ENCODE measurements at regions not wholly inside any gene's neighbourhood (a gene's known extent, or its start where the extent isn't known, plus 50 kb on each side); places are given as distances from the start of the nearest gene placed in this dataset.

DNA sequence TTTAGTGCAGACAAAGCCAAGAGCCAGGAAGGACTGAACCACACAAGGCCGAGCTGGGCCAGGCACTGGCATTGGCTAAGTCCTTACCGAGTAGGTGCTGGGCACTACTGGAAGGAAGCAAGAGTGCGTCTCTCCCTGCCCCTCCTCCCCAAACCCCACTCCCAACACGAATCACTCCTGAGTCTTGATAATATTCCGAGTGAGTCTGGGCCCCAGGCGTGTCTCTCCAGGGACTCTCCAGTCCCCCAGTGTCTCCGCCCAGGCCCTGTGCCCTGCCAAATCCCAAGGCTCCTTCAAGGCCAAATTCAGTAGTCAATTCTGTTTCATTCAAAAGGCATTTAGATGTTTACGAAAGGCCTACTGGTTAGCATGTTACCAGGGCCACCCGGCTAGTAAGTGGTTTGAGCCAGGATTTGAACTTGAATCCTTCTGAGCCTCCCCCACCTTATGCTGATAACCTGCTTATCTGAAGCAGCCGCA, 82.8 kb downstream of the GLI2 start:
- Mint-ChIP-seq H3K27me3 (ENCODE audit: low read depth) (no peaks in the 10 kb centered on the region), H3K4me1 (ENCODE audit: low read depth) (no peaks in the 10 kb centered on the region), H3K4me3 (no peak overlapping the region), H3K36me3 (ENCODE audit: insufficient read depth) (no peaks in the 10 kb centered on the region), H3K9me3 (no peaks in the 10 kb centered on the region)
- no peak for DNase-seq
- ATAC-seq: no peak

DNA sequence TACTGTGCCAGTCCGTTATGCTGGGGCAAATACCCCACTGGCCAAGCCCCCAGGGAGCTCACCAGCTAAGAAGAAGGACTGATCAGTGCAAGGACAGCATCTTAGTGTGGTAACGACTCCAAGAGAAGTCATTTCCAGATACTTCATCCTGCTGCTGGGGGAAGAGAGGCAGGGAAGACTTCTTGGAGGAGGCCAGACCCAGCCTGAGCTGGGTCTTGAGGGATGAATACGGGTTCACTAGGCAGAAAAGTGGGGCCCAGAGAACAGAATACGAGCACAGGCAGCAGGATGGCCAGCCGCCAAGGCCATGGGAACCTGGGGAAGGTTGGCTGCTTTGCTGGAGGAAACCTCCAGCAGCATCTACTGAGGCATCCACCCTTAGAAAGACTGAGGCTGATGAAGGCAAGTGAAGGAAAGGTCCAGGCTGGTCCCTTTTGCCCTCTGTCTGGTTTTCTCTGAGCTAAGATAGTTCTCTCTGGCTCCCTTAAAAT, 84.1 kb downstream of the GLI2 start:
- Mint-ChIP-seq H3K4me3 (no peak overlapping the region), H3K36me3 (ENCODE audit: insufficient read depth) (no peaks in the 10 kb centered on the region), H3K9me3 (no peaks in the 10 kb centered on the region), H3K4me1 (ENCODE audit: low read depth) (no peaks in the 10 kb centered on the region), H3K27me3 (ENCODE audit: low read depth) (no peaks in the 10 kb centered on the region)
- ATAC-seq (no peak), DNase-seq (no peak)

DNA sequence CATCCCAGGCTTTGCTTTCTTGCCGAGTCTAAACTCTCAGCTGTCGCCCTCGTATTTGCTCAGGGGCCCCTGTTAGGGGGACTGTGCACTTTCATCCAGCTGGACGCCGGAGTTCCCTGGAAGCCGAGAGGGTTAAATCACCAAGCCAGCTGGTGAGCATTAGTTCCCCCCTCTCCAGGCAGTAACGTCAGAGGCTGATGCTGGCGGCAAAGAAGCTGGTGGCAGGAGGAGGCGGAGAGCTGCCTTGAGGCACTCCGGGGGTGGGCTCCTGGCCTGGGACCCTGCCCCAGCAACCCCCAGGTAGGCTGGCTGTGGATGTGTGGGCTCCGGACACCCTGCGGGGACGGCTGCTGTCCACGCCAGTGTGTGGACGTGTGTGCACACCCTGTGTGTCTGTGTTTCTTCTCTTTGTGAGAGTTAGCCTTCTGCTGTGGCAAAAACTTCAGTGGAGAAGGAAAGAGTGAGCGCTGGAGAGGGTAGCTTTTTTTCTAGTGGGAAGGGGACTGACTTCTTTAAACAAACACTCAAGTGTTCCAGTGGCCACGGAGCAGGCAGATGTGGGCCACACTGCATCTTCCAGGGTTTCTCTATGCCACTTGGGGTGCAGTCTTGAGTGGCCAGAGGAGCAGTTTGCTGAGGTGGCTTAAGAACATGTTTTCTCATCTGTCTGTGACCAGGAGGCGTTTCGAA, 84.7 kb downstream of the GLI2 start:
- Mint-ChIP-seq H3K9me3 (no peaks in the 10 kb centered on the region), H3K4me3 (no peak overlapping the region), H3K27me3 (ENCODE audit: low read depth) (no peaks in the 10 kb centered on the region), H3K4me1 (ENCODE audit: low read depth) (no peaks in the 10 kb centered on the region), H3K36me3 (ENCODE audit: insufficient read depth) (no peaks in the 10 kb centered on the region)
- no peak for ATAC-seq
- no peak for DNase-seq

DNA sequence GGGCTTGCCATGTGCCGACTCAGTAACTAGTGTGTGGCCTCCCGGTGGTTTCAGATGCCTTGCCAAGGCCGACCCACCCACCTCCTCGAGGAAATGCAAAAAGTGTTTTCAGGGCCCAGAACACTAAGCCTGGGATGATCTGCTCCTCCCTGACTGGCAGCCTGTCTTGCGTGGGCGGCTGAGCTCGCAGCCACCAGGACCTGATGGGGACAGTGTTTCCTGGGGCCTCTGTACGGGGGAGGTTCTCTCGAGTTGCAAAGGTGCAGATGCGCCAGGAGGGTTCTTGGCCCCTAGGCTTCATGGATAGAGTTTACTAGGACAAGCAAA, 85.2 kb downstream of the GLI2 start:
- no peak overlapping the region for H3K4me3 Mint-ChIP-seq
- H3K36me3 Mint-ChIP-seq (ENCODE audit: insufficient read depth): no peaks in the 10 kb centered on the region
- H3K27me3 Mint-ChIP-seq (ENCODE audit: low read depth): no peaks in the 10 kb centered on the region
- no peaks in the 10 kb centered on the region for H3K9me3 Mint-ChIP-seq
- no peak for DNase-seq
- ATAC-seq: no peak
- H3K4me1 Mint-ChIP-seq (ENCODE audit: low read depth): no peaks in the 10 kb centered on the region

DNA sequence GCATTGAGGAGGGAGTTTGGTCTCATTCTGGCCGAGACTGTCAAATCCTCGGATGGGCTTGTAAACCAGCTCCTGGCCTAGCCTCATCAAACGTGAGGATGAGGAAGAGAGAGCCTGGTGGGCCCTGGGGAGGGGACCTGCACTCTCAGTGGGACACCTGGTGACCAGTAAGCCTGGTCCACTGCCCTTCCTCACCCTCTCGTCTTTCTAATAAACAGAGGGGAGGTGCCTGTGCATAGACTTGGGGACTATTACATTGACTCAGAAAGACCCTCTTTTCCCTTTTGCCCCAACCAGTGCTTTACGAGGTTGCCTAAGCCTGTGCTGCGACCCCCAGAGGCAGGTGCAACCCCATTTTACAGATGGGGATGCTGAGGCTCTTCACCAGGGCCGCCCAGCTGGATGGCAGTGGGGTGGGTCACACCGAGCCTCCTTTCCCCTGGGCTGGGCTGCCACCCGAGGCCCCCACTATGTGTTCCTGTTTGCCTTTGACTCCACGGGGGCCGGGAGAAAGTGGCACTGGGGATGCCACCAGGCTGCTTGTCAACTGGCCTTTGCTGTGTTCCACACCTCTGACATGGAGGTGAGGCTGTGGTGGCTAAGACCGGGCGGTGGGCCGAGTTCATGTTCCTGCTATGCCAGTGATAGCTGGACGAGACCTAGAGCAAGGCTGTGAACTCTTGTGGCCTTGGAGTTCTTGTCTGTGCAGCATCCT, 85.9 kb downstream of the GLI2 start:
- no peak for DNase-seq
- H3K4me3 Mint-ChIP-seq: no peak overlapping the region

DNA sequence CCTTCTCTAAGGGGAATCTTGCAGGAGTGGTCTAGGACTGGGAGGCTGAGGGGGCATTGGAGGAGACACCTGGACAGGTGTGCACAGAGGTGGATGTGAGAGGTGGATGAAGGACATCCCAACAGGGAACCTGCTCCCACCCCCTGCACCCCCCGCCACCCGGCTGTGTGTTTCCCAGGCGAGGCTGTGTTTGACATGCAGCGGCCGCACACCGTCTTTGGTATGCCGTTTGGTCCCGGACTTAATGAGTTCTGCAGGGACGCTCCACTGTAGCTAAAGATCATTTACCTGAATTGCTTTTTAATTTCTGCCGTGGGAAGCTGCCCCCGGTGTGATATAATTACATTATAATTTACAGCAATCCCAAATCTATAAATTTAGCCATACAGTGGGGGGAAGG, 87.3 kb downstream of the GLI2 start:
- no peaks in the 10 kb centered on the region for H3K27me3 Mint-ChIP-seq (ENCODE audit: low read depth)
- no peaks in the 10 kb centered on the region for H3K36me3 Mint-ChIP-seq (ENCODE audit: insufficient read depth)
- DNase-seq (no peak), ATAC-seq (no peak)
- no peak overlapping the region for H3K4me3 Mint-ChIP-seq
- no peaks in the 10 kb centered on the region for H3K9me3 Mint-ChIP-seq
- H3K4me1 Mint-ChIP-seq (ENCODE audit: low read depth): no peaks in the 10 kb centered on the region

More for the DNA sequence above, 85.9 kb downstream of the GLI2 start:
- Mint-ChIP-seq H3K4me1 (ENCODE audit: low read depth) (no peaks in the 10 kb centered on the region), H3K36me3 (ENCODE audit: insufficient read depth) (no peaks in the 10 kb centered on the region), H3K9me3 (no peaks in the 10 kb centered on the region), H3K27me3 (ENCODE audit: low read depth) (no peaks in the 10 kb centered on the region)
- no peak for ATAC-seq

DNA sequence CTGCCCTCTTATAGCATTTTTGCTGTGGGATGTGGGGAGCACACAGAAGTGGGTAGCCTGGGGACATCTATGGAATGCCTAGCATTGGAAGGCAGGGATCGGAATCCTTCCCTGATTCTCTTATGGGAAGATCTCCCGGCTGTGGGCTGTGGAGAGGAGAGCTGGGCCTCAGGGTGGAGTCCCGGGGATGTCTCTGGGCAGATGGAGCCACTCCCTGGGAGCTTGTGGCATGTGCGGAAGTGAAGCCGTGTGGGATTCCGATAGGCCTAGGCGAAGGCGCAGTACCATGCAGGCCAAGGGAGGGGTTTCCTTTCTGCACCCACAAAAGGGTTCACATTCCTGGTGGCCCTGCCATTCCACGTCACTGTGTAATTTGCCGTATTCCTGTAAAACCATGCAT, 87.9 kb downstream of the GLI2 start:
- H3K9me3 Mint-ChIP-seq: no peaks in the 10 kb centered on the region
- ATAC-seq (no peak), DNase-seq (no peak)
- no peaks in the 10 kb centered on the region for H3K27me3 Mint-ChIP-seq (ENCODE audit: low read depth)
- no peaks in the 10 kb centered on the region for H3K4me1 Mint-ChIP-seq (ENCODE audit: low read depth)
- no peak overlapping the region for H3K4me3 Mint-ChIP-seq
- H3K36me3 Mint-ChIP-seq (ENCODE audit: insufficient read depth): no peaks in the 10 kb centered on the region

DNA sequence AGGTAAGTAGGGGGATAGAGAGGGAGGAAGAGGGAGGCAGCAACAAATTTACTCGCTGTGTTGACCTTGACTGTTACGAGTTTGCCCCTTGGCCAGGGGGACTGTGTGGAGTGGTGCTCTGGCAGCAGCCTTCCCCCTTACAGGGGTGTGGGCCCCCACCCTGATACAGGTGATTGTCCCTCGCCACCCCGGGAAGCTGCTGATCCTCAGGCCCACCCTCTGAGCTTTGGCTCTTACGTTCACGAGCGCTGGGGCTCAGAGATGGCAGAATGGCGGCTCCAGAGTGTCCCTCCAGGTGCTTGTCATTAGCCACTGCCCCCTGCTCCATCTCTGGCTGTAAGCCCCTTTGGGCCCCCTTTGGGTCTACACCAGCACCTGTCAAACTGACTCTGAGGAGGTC, 88.6 kb downstream of the GLI2 start:
- no peak for ATAC-seq
- H3K4me3 Mint-ChIP-seq: no peak overlapping the region

DNA sequence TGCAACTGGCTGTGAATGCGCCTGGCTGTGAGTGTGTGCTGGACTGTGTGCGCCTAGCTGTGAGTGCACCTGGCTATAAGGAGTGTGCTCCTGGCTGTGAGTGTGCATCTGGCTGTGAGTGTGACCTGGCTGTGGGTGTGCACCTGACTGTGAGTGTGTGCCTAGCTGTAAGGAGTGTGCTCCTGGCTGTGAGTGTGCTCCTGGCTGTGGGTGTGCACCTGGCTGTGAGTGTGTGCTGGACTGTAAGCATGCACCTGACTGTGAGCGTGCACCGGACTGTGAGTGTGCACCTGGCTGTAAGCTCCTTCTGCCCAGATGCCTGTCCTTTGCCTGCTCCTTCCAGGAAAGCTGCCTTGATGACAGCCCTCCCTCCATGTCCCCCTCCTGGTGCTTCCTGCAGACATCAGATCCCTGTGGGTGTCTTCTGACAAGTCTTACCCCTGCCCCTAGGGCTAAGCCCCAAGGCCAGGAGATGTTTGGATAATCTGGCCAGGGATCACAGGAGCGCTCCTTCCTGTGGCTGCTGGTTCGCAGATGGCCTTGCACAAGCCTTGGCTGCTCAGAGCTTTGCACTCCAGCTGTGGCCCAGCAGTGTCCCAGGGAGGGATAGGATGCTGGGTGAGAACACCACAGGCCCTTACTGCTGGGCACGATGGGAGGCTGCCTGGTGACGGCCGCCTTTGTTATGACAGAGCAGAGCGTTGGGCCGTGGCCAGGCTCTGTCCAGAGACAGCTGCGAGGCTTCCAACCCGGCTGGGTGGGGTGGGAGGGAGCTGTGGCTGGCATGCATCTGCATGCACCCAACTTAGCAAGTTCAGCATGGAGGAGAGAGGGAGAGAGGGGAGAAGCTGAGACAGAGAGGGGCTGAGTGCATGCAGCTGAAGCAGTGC, 89.9 kb downstream of the GLI2 start:
- Mint-ChIP-seq H3K4me3 (no peak overlapping the region), H3K9me3 (no peaks in the 10 kb centered on the region)

More for the DNA sequence above, 88.6 kb downstream of the GLI2 start:
- H3K36me3 Mint-ChIP-seq (ENCODE audit: insufficient read depth): no peaks in the 10 kb centered on the region
- no peaks in the 10 kb centered on the region for H3K27me3 Mint-ChIP-seq (ENCODE audit: low read depth)
- no peaks in the 10 kb centered on the region for H3K4me1 Mint-ChIP-seq (ENCODE audit: low read depth)
- no peak for DNase-seq
- H3K9me3 Mint-ChIP-seq: no peaks in the 10 kb centered on the region

DNA sequence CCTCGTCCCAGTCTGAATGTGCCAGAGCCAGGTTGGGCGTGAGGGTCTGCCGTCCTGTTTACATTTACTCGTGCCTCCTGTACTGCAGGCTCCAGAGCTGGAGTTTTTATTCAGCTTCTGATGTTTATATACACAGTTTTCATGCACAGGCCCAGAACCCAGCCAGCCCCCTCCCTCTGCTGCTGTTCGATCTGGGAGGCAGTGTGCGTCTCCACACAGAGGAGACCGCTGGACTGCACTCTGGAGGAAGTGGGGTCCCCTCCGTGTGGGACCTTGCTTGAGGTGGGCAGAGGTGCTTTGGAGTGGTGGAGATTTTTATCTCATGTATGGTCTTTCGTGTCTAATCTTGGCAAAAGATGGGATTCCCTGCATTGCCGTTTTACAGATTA, 90.6 kb downstream of the GLI2 start:
- ATAC-seq (no peak), DNase-seq (no peak)
- Mint-ChIP-seq H3K36me3 (ENCODE audit: insufficient read depth) (no peaks in the 10 kb centered on the region), H3K27me3 (ENCODE audit: low read depth) (no peaks in the 10 kb centered on the region), H3K4me1 (ENCODE audit: low read depth) (no peaks in the 10 kb centered on the region), H3K4me3 (no peak overlapping the region), H3K9me3 (no peaks in the 10 kb centered on the region)

More for the DNA sequence above, 89.9 kb downstream of the GLI2 start:
- Mint-ChIP-seq H3K36me3 (ENCODE audit: insufficient read depth) (no peaks in the 10 kb centered on the region), H3K4me1 (ENCODE audit: low read depth) (no peaks in the 10 kb centered on the region), H3K27me3 (ENCODE audit: low read depth) (no peaks in the 10 kb centered on the region)
- ATAC-seq (no peak), DNase-seq (no peak)

DNA sequence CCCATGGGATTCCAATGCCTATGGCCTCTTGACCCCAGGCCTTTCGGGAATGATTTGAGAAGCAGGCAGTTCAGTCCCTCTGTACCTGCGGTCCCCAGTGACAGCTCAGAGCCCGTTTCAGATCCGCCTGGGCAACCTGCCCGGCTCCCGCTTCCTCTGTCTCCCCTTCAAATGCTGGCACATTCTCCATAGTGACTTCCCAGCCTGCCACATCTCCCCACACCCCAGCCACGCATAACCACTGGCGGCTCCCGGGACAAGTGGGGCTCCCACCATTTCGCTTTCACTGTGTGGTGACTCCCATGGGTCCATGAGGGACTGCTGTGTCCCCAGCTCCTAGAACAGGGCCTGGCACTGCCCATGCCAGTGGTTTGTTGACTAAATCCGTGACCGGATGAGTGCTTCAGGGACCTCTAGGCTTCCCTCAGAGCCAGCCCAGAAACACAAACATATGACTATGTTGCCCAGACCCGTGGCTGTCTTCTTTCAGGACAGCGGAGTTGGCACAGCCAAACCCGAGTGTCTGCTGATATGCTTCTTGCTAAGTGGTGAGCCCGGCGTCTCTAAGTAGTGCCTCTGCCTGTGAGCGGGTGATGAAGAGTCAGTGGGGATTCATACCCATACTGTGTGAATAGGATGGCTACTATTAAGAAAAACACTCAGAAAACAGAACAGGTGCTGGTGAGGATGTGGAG, 91.2 kb downstream of the GLI2 start:
- H3K9me3 Mint-ChIP-seq: no peaks in the 10 kb centered on the region
- H3K4me3 Mint-ChIP-seq: no peak overlapping the region
- ATAC-seq (no peak), DNase-seq (no peak)
- no peaks in the 10 kb centered on the region for H3K36me3 Mint-ChIP-seq (ENCODE audit: insufficient read depth)
- no peaks in the 10 kb centered on the region for H3K4me1 Mint-ChIP-seq (ENCODE audit: low read depth)
- H3K27me3 Mint-ChIP-seq (ENCODE audit: low read depth): no peaks in the 10 kb centered on the region

DNA sequence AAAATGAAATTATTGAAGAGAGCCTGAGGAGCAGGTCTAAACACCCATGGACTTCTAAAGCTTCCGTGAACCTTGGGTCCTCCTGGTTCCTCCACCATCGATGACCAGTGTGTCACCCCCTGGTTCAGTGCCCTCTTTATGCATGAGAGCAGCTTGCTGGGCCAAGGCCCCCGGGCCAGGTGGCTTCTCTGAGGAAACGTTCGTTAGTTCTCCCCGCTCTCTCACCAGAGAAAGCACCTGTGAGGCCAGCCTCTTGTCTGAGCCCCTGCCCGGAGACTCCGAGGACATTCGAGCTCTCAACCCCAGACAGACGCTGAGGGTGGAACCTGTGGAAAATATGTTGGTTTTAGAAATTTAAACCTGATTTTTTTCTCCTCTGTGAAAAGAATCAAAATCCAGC, 92.4 kb downstream of the GLI2 start:
- no peaks in the 10 kb centered on the region for H3K27me3 Mint-ChIP-seq (ENCODE audit: low read depth)
- DNase-seq (no peak), ATAC-seq (no peak)
- no peaks in the 10 kb centered on the region for H3K4me1 Mint-ChIP-seq (ENCODE audit: low read depth)
- H3K36me3 Mint-ChIP-seq (ENCODE audit: insufficient read depth): no peaks in the 10 kb centered on the region
- no peaks in the 10 kb centered on the region for H3K9me3 Mint-ChIP-seq
- no peak overlapping the region for H3K4me3 Mint-ChIP-seq

DNA sequence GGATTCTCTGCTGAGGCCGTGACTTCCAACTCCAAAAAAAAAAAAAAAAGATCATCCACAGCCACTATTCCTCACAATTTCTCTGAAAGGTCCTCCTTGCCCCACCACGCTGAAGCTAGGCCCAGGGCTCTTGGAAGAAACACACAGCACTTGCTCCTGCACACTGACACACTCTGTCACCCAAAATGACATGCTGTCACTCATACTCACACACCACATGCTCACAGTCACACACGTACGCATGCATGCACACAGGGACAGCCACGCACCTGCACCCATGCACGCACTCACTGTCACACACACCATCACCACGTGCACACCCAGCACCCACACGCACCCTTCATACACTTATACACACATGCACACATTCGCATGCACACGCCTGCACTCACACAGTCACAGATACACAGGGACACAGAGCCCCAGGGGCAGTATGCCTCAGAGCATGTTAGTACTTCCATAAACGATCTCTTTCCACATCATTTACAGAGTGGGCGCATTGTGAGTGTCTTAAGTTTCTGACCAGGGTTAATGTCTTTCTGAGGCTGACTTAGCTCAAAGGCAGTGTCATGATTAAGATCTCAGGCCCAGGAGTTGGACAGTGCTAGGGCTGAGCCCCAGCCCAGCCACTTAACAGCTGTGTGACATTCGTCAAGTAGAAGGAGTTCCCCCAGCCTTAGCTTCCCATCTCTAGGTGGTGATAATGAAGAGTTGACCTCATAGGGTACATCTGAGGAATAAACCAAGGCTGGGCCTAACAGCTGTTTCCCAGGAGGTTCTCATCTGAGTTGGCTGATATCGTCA, 93.4 kb downstream of the GLI2 start:
- no peak for ATAC-seq
- Mint-ChIP-seq H3K4me1 (ENCODE audit: low read depth) (no peaks in the 10 kb centered on the region), H3K36me3 (ENCODE audit: insufficient read depth) (no peaks in the 10 kb centered on the region), H3K9me3 (no peaks in the 10 kb centered on the region), H3K4me3 (no peak overlapping the region), H3K27me3 (ENCODE audit: low read depth) (no peaks in the 10 kb centered on the region)
- no peak for DNase-seq
